H1 (cell line): ENCODE measurements at regions not wholly inside any gene's neighbourhood (a gene's known extent, or its start where the extent isn't known, plus 50 kb on each side); places are given as distances from the start of the nearest gene placed in this dataset.
A peak's percentile ranks its signal among the peaks of the same experiment; 100 is the strongest.

ENCODE experiments used
- CTCF ChIA-PET: fragments of 300-600 bp; sonication (Branson Sonifier 250); formaldehyde crosslinking; loops from one replicate; lab custom pipeline; 2021; ENCODE audit not compliant: partially characterized antibody; lab: Charles Lee
- POLR2A ChIA-PET: fragments of 300-600 bp; sonication (Branson Sonifier 250); formaldehyde crosslinking; loops from one replicate; lab custom pipeline; 2021; ENCODE audit warnings: inconsistent platforms; ENCODE audit not compliant: partially characterized antibody; lab: Charles Lee
- DNase-seq, 2 experiments: peaks; one replicate each; pipeline versions ENCODE4 v3.0.0 to v3.0.0-alpha.2; 2010 to 2022; ENCODE audit warnings: low spot score in 2 of 2, low read depth in 1 of 2, mixed read lengths in 1 of 2
- FAIRE-seq: peaks from 2 replicates; lab custom pipeline; 2011; peaks lifted over from hg19 to GRCh38; lab: Jason Lieb, UNC
- H2AFZ ChIP-seq: 2 replicates; pipeline ENCODE4 v1.8.1; 2012; ENCODE audit warnings: low read length, inconsistent platforms
- H2AK5ac ChIP-seq: 2 replicates; pipeline ENCODE4 v1.6.1; 2013; ENCODE audit warnings: low read depth, low read length
- H2BK120ac ChIP-seq: replicated peaks from 2 replicates; pipeline ENCODE3; 2013; ENCODE audit warnings: low read depth, low read length, inconsistent platforms
- H2BK12ac ChIP-seq: 2 replicates; pipeline ENCODE4 v1.6.1; 2013; ENCODE audit warnings: low read depth, low read length
- H2BK15ac ChIP-seq: 2 replicates; pipeline ENCODE4 v1.6.1; 2013; ENCODE audit warnings: low read length
- H2BK20ac ChIP-seq: 2 replicates; pipeline ENCODE4 v1.6.1; 2013; ENCODE audit warnings: low read length
- H2BK5ac ChIP-seq: 2 replicates; pipeline ENCODE4 v1.6.1; 2013; ENCODE audit warnings: low read depth, low read length
- H3K14ac ChIP-seq: 2 replicates; pipeline ENCODE4 v1.6.1; 2013; ENCODE audit warnings: inconsistent platforms; ENCODE audit not compliant: insufficient read length
- H3K18ac ChIP-seq: 2 replicates; pipeline ENCODE4 v1.6.1; 2013; ENCODE audit warnings: low read length; ENCODE audit errors: extremely low read depth
- H3K23ac ChIP-seq: 2 replicates; pipeline ENCODE4 v1.6.1; 2013; ENCODE audit warnings: inconsistent platforms; ENCODE audit not compliant: insufficient read length
- H3K23me2 ChIP-seq: 2 replicates; pipeline ENCODE4 v1.6.1; 2013; ENCODE audit warnings: low read depth, low read length
- H3K27ac ChIP-seq: 2 replicates; pipeline ENCODE4 v1.6.1; 2011; ENCODE audit warnings: low read depth, low read length, inconsistent platforms
- H3K27me3 ChIP-seq, 4 experiments: replicated peaks in 1 of 4; 1 replicate in 1 of 4; 2 replicates in 3 of 4; pipeline versions ENCODE4 v1.6.1 to v1.8.1; 2011 to 2013; ENCODE audit warnings: low read length in 3 of 4, mild to moderate bottlenecking in 3 of 4, inconsistent platforms in 2 of 4, mixed read lengths in 2 of 4, moderate library complexity in 1 of 4; ENCODE audit not compliant: control insufficient read depth in 3 of 4, insufficient read depth in 3 of 4; ENCODE audit errors: extremely low read depth in 1 of 4
- H3K36me3 ChIP-seq, 4 experiments: 2 replicates each; pipeline versions ENCODE4 v1.6.1 to v1.8.1; 2011 to 2013; ENCODE audit warnings: mild to moderate bottlenecking in 4 of 4, low read length in 3 of 4, moderate library complexity in 2 of 4, control low read depth in 1 of 4, inconsistent platforms in 1 of 4; ENCODE audit not compliant: insufficient read depth in 4 of 4, control insufficient read depth in 2 of 4
- H3K4ac ChIP-seq: replicated peaks from 2 replicates; pipeline ENCODE3; 2013; ENCODE audit warnings: low read length, low read depth, mixed read lengths, inconsistent platforms; ENCODE audit not compliant: insufficient read length
- H3K4me1 ChIP-seq, 4 experiments: replicated peaks in 1 of 4; 1 replicate in 1 of 4; 2 replicates in 3 of 4; pipeline versions ENCODE4 v1.6.1 to v1.8.1; 2011 to 2013; ENCODE audit warnings: low read length in 3 of 4, inconsistent platforms in 2 of 4, mixed read lengths in 1 of 4; ENCODE audit not compliant: insufficient read depth in 4 of 4, control insufficient read depth in 3 of 4
- H3K4me2 ChIP-seq, 2 experiments: 2 replicates each; pipeline versions ENCODE4 v1.6.1 to v1.8.1; 2011 to 2013; ENCODE audit warnings: low read depth in 2 of 2, low read length in 2 of 2, control low read depth in 1 of 2, inconsistent platforms in 1 of 2, mild to moderate bottlenecking in 1 of 2; ENCODE audit not compliant: insufficient read depth in 1 of 2
- H3K4me3 ChIP-seq, 4 experiments: fragments of 200-600, 300-600 bp in 1 of 4; sonication (generic), shearing (Covaris generic), sonication (Bioruptor Twin) in 1 of 4; 2 replicates each; pipeline versions ENCODE4 v1.5.1 to v1.8.1; 2011 to 2016; ENCODE audit warnings: low read length in 4 of 4, low read depth in 3 of 4, control low read depth in 2 of 4, inconsistent platforms in 2 of 4, mild to moderate bottlenecking in 2 of 4, mixed read lengths in 1 of 4, moderate library complexity in 1 of 4; ENCODE audit not compliant: insufficient read depth in 2 of 4; ENCODE audit errors: extremely low read depth in 1 of 4
- H3K56ac ChIP-seq: replicated peaks from 2 replicates; pipeline ENCODE3; 2013; ENCODE audit warnings: low read depth, mild to moderate bottlenecking, mixed read lengths, low read length, inconsistent platforms; ENCODE audit not compliant: insufficient read length
- H3K79me1 ChIP-seq: 2 replicates; pipeline ENCODE4 v1.6.1; 2013; ENCODE audit warnings: low read depth, low read length, control low read depth
- H3K79me2 ChIP-seq, 2 experiments: 2 replicates each; pipeline versions ENCODE4 v1.6.1 to v1.8.1; 2012 to 2013; ENCODE audit warnings: low read length in 2 of 2, mild to moderate bottlenecking in 2 of 2, inconsistent platforms in 1 of 2; ENCODE audit not compliant: insufficient read depth in 2 of 2, control insufficient read depth in 1 of 2
- H3K9ac ChIP-seq, 4 experiments: replicated peaks in 1 of 4; 1 replicate in 1 of 4; 2 replicates in 3 of 4; pipeline versions ENCODE4 v1.6.1 to v1.8.1; 2011 to 2013; ENCODE audit warnings: low read depth in 3 of 4, low read length in 3 of 4, control low read depth in 2 of 4, mild to moderate bottlenecking in 2 of 4, moderate library complexity in 2 of 4, inconsistent platforms in 1 of 4; ENCODE audit errors: extremely low read depth in 1 of 4
- H3K9me3 ChIP-seq, 2 experiments: 2 replicates each; pipeline versions ENCODE4 v1.6.1 to v1.8.1; 2012 to 2013; ENCODE audit warnings: mild to moderate bottlenecking in 2 of 2, moderate library complexity in 2 of 2, control low read depth in 1 of 2, inconsistent platforms in 1 of 2, low read depth in 1 of 2, low read length in 1 of 2, mixed read lengths in 1 of 2; ENCODE audit not compliant: insufficient read depth in 2 of 2
- H4K20me1 ChIP-seq, 2 experiments: replicated peaks in 1 of 2; 2 replicates each; pipeline versions ENCODE3 to v1.8.1; 2011 to 2013; ENCODE audit warnings: inconsistent platforms in 2 of 2, low read length in 2 of 2, mild to moderate bottlenecking in 1 of 2; ENCODE audit not compliant: insufficient read depth in 2 of 2, control insufficient read depth in 1 of 2
- H4K5ac ChIP-seq: 2 replicates; pipeline ENCODE4 v1.6.1; 2013; ENCODE audit warnings: low read length, low read depth, mixed read lengths, inconsistent platforms; ENCODE audit not compliant: insufficient read length
- H4K8ac ChIP-seq: 2 replicates; pipeline ENCODE4 v1.8.0; 2013; ENCODE audit warnings: mild to moderate bottlenecking, moderate library complexity, low read length, inconsistent platforms; ENCODE audit not compliant: insufficient read depth; ENCODE audit errors: extremely low read depth
- H4K91ac ChIP-seq: replicated peaks from 2 replicates; pipeline ENCODE3; 2013; ENCODE audit warnings: low read length, mixed read lengths, inconsistent platforms; ENCODE audit not compliant: insufficient read length
- CBX5 ChIP-seq: fragments of 300-800, 300-1000 bp; sonication (generic); IDR thresholded peaks from 2 replicates; pipeline ENCODE4 v1.7.1; 2016; ENCODE audit warnings: antibody characterized with exemption, low read length, low read depth
- EP300 ChIP-seq, 2 experiments: IDR thresholded peaks; 1 replicate in 1 of 2; 2 replicates in 1 of 2; pipeline ENCODE4 v1.6.1; 2011 to 2012; ENCODE audit warnings: low read depth in 2 of 2, low read length in 2 of 2, mild to moderate bottlenecking in 2 of 2, borderline replicate concordance in 1 of 2, inconsistent platforms in 1 of 2, moderate library complexity in 1 of 2
- HDAC6 ChIP-seq: IDR thresholded peaks from one replicate; pipeline ENCODE4 v1.7.1; 2012; ENCODE audit warnings: low read depth, mild to moderate bottlenecking, inconsistent platforms, low read length, moderate library complexity
- NRF1 ChIP-seq: IDR thresholded peaks from 2 replicates; pipeline ENCODE4 v1.6.1; 2011; ENCODE audit warnings: mild to moderate bottlenecking, low read depth, low read length, improper control_type of control experiment
- POLR2AphosphoS5 ChIP-seq: IDR thresholded peaks from 2 replicates; pipeline ENCODE4 v1.6.1; 2011; ENCODE audit warnings: low read depth, low read length
- WGBS, 2 experiments: shearing (Covaris generic) in 1 of 2; methylation state at CpG; one replicate each; pipeline versions ENCODE4 v1.1.6 to v1.1.7; 2013 to 2015; ENCODE audit warnings: low lambda C conversion rate in 2 of 2, mixed read lengths in 2 of 2, inconsistent platforms in 1 of 2, low coverage in 1 of 2, missing lambda C conversion rate in 1 of 2; ENCODE audit not compliant: insufficient replicate concordance in 2 of 2, insufficient coverage in 1 of 2, insufficient read length in 1 of 2; ENCODE audit errors: extremely low coverage in 1 of 2, missing lambda C conversion rate in 1 of 2; 5-methylcytosine and 5-hydroxymethylcytosine counted together
- TF ChIP-seq, protein P1 (sequence below): IDR thresholded peaks from 2 replicates; pipeline ENCODE4 v1.6.1; 2012; ENCODE audit warnings: inconsistent platforms

- Histone ChIP-seq H3K4ac (no peak overlapping the region), H2BK5ac (no peak overlapping the region), H4K91ac (no peak overlapping the region), H4K5ac (no peak overlapping the region), H3K56ac (no peak overlapping the region), H3K79me2 (no peaks in the 10 kb centered on the region), H3K14ac (no peak overlapping the region), H3K4me1 (no peaks in the 10 kb centered on the region), H3K9me3 (no peaks in the 10 kb centered on the region), H3K4me2 (no peak overlapping the region), H3K27me3 (no peaks in the 10 kb centered on the region), H2AK5ac (no peak overlapping the region), H2AFZ (peak overlapping the region; percentile 81), H2BK15ac (no peak overlapping the region; the same call in 1 of the 2 replicates), H3K36me3 (no peaks in the 10 kb centered on the region), H3K27ac (no peak overlapping the region), H3K23me2 (no peaks in the 10 kb centered on the region), H3K23ac (no peak overlapping the region), H2BK12ac (no peak overlapping the region), H3K9ac (no peak overlapping the region), H2BK120ac (no peak overlapping the region), H4K20me1 (no peaks in the 10 kb centered on the region), H4K8ac (0 out of 2 replicates have a peak overlapping the region, but pooled peaks have one; percentile 22), H3K18ac (no peak overlapping the region), H3K4me3 (no peak overlapping the region), H2BK20ac (no peak overlapping the region), H3K79me1 (no peaks in the 10 kb centered on the region)
- WGBS, 2 experiments, result 90% methylated on average over 10 of the region's 13 CpGs; no CpG with 5 or more reads in 1 of the 2 experiments
- ChIA-PET CTCF (interaction anchor here (1.3 kb wide), 2 partner anchors 11 to 38 kb away, joined by 5 to 8 read pairs; no protein-coding TSS in a partner anchor), POLR2A (interaction anchor here (0.6 kb wide), 1 partner anchor 12 kb away, joined by 3 read pairs; no protein-coding TSS in a partner anchor)
- DNase-seq, result no peak
- TF ChIP-seq NRF1 (no peak), HDAC6 (no peak), CBX5 (no peak), POLR2AphosphoS5 (no peak), EP300 (IDR thresholded peaks at IDR 0.05; ENCODE audit: borderline replicate concordance in 1 of 2, low read depth in 2 of 2, low read length in 2 of 2) (no peak)
- TF ChIP-seq, protein P1, sequence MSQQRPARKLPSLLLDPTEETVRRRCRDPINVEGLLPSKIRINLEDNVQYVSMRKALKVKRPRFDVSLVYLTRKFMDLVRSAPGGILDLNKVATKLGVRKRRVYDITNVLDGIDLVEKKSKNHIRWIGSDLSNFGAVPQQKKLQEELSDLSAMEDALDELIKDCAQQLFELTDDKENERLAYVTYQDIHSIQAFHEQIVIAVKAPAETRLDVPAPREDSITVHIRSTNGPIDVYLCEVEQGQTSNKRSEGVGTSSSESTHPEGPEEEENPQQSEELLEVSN, result no peak
- no peak for FAIRE-seq
Measured at GRCh38 chr7:50166997-50167965, 74.2 kb upstream of the ZPBP start.
